ENCODE measurements at regions not wholly inside any gene's neighbourhood (a gene's known extent, or its start where the extent isn't known, plus 50 kb on each side); places are given as distances from the start of the nearest gene placed in this dataset.
"Not testable (repeated sequence)": the region's sequence is repeated elsewhere in the genome, so short reads cannot be mapped to it uniquely, and the experiment has no call there.

GRCh38 chr13:80962173-80962572 lies 621.2 kb upstream of the SPRY2 start:
- in situ Hi-C loops (cut with HindIII; ENCODE audit: low sequenced_read_pairs) = no loop called here

GRCh38 chr13:80957019-80957655 lies 616.2 kb upstream of the SPRY2 start:
- in situ Hi-C loops (cut with HindIII; ENCODE audit: low sequenced_read_pairs) = no loop called here

- in situ Hi-C loops (cut with HindIII; ENCODE audit: low sequenced_read_pairs) = no loop called here
Observed at GRCh38 chr13:80955501-80955900, 614.6 kb upstream of the SPRY2 start.

- in situ Hi-C loops (cut with HindIII; ENCODE audit: low sequenced_read_pairs) = no loop called here
Observed at GRCh38 chr13:80952158-80952557, 611.2 kb upstream of the SPRY2 start.

GRCh38 chr13:80946008-80946802 lies 605.3 kb upstream of the SPRY2 start:
- in situ Hi-C loops (cut with HindIII; ENCODE audit: low sequenced_read_pairs) = no loop called here

GRCh38 chr13:80945328-80945727 lies 604.4 kb upstream of the SPRY2 start:
- in situ Hi-C loops (cut with HindIII; ENCODE audit: low sequenced_read_pairs) = no loop called here

- in situ Hi-C loops (cut with HindIII; ENCODE audit: low sequenced_read_pairs) = no loop called here
Observed at GRCh38 chr13:80939581-80939980, 598.7 kb upstream of the SPRY2 start.

GRCh38 chr13:80931766-80932165 lies 590.8 kb upstream of the SPRY2 start:
- in situ Hi-C loops (cut with HindIII; ENCODE audit: low sequenced_read_pairs) = no loop called here

- in situ Hi-C loops (cut with HindIII; ENCODE audit: low sequenced_read_pairs) = no loop called here
Observed at GRCh38 chr13:80931118-80931517, 590.2 kb upstream of the SPRY2 start.

- in situ Hi-C loops (cut with HindIII; ENCODE audit: low sequenced_read_pairs) = no loop called here
Observed at GRCh38 chr13:80928241-80928640, 587.3 kb upstream of the SPRY2 start.

- in situ Hi-C loops (cut with HindIII; ENCODE audit: low sequenced_read_pairs) = not testable (repeated sequence)
Observed at GRCh38 chr13:80926024-80926423, 585.1 kb upstream of the SPRY2 start.

GRCh38 chr13:80924596-80924995 lies 583.7 kb upstream of the SPRY2 start:
- in situ Hi-C loops (cut with HindIII; ENCODE audit: low sequenced_read_pairs) = no loop called here

GRCh38 chr13:80923907-80924306 lies 583.0 kb upstream of the SPRY2 start:
- in situ Hi-C loops (cut with HindIII; ENCODE audit: low sequenced_read_pairs) = no loop called here

GRCh38 chr13:80921971-80922370 lies 581.0 kb upstream of the SPRY2 start:
- in situ Hi-C loops (cut with HindIII; ENCODE audit: low sequenced_read_pairs) = no loop called here

- in situ Hi-C loops (cut with HindIII; ENCODE audit: low sequenced_read_pairs) = no loop called here
Observed at GRCh38 chr13:80921541-80921940, 580.6 kb upstream of the SPRY2 start.

- in situ Hi-C loops (cut with HindIII; ENCODE audit: low sequenced_read_pairs) = no loop called here
Observed at GRCh38 chr13:80906860-80907259, 565.9 kb upstream of the SPRY2 start.

GRCh38 chr13:80904386-80904785 lies 563.5 kb upstream of the SPRY2 start:
- in situ Hi-C loops (cut with HindIII; ENCODE audit: low sequenced_read_pairs) = no loop called here

GRCh38 chr13:80903911-80904310 lies 563.0 kb upstream of the SPRY2 start:
- in situ Hi-C loops (cut with HindIII; ENCODE audit: low sequenced_read_pairs) = no loop called here

- in situ Hi-C loops (cut with HindIII; ENCODE audit: low sequenced_read_pairs) = no loop called here
Observed at GRCh38 chr13:80901530-80901929, 560.6 kb upstream of the SPRY2 start.

GRCh38 chr13:80901111-80901510 lies 560.2 kb upstream of the SPRY2 start:
- in situ Hi-C loops (cut with HindIII; ENCODE audit: low sequenced_read_pairs) = no loop called here

GRCh38 chr13:80900561-80900960 lies 559.6 kb upstream of the SPRY2 start:
- in situ Hi-C loops (cut with HindIII; ENCODE audit: low sequenced_read_pairs) = no loop called here

GRCh38 chr13:80897641-80898040 lies 556.7 kb upstream of the SPRY2 start:
- in situ Hi-C loops (cut with HindIII; ENCODE audit: low sequenced_read_pairs) = not testable (repeated sequence)

All from endothelial cell of hepatic sinusoid (primary cell).